ENCODE measurements at regions not wholly inside any gene's neighbourhood (a gene's known extent, or its start where the extent isn't known, plus 50 kb on each side); places are given as distances from the start of the nearest gene placed in this dataset.

DNA sequence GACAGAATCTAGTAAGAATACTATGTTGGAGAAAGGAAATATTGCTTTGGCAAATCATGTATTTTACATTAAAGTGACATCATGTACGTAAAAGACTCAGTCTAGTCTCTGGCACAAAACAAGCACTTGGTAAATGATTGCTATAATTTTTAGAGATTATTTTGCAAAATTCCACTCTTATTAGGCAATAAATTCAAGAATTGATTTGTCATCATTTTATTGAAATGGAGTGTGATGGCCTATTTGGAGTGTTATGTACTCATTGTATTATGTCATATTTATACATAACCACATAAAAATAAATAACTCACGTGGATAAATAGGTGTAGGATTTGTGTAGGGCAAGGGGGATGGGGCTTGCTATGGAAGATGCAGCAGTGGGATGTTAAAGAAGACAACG lies 70.0 kb upstream of the FYN start:
- TF ChIP-seq POLR2A (IDR thresholded peaks at IDR 0.05) (no peak), CTCF (IDR thresholded peaks at IDR 0.05) (no peak), EP300 (IDR thresholded peaks at IDR 0.05) (no peak)

All from tibial nerve (tissue), 4 donors.